Dermis blood vessel endothelial cell (primary cell): ENCODE measurements at regions not wholly inside any gene's neighbourhood (a gene's known extent, or its start where the extent isn't known, plus 50 kb on each side); places are given as distances from the start of the nearest gene placed in this dataset.
A peak's percentile ranks its signal among the peaks of the same experiment; 100 is the strongest.

Experiments used
- DNase-seq: peaks from one replicate; pipeline ENCODE4 v3.0.0; 2010

- DNase-seq, result no peak
These were observed 80.8 kb upstream of the PTPN1 start for GRCh38 chr20:50429412-50429811.

DNA sequence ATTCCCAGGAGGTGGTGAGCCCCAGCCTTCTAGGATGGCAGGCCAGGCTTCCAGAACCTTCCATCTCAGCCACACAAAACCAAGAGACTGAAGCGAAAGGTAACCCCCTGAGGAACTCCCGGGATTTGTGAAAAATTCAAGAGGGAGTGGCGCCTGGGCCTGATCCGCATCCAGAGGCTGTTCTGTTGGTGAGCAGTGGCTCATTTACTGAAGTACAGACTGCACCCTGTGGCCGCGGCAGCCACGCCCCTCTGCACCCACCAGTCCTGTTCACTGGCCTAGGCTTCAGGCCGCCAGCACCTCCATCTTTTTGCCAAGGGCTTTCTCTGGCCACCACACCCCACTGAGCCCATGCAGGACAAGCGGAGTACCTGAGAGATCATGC is 79.1 kb upstream of the PTPN1 start:
- no peak for DNase-seq

DNA sequence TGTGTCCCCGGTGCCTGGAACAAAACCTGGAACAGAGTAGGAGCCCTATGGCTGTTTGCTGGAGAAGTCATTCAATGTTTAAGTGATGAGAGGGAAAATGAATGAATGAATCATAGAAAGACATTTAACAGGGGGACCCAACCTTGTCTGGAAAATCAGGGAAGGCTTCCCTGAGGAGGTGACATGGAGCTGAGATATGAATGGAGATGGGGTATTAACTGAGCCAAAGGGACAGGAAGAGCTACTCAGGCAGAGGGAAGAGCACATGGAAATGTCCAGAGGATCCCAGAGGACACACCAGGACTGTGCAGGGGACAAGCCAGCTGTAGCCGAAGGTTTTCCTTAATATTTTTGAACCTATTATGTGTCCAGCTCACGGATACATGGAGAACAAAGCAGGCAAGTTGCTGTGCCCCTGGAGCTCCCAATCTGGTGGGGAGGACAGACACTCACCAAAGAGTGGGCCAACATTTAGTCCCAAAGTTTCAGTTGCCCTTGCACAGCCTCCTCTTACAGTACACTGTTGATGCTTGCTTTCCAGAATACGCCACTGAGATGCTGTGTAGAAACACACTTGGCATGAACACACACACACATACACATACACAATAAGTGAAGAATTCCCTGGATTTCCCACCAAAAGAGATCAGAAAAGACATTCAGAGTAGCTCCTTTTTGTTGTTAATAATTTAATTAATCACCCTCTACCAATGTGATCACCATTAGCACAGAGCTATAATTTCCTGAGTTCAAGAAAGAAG is 77.0 kb upstream of the PTPN1 start:
- no peak for DNase-seq

GRCh38 chr20:50434321-50434652 is 75.9 kb upstream of the PTPN1 start:
- no peak for DNase-seq

DNA sequence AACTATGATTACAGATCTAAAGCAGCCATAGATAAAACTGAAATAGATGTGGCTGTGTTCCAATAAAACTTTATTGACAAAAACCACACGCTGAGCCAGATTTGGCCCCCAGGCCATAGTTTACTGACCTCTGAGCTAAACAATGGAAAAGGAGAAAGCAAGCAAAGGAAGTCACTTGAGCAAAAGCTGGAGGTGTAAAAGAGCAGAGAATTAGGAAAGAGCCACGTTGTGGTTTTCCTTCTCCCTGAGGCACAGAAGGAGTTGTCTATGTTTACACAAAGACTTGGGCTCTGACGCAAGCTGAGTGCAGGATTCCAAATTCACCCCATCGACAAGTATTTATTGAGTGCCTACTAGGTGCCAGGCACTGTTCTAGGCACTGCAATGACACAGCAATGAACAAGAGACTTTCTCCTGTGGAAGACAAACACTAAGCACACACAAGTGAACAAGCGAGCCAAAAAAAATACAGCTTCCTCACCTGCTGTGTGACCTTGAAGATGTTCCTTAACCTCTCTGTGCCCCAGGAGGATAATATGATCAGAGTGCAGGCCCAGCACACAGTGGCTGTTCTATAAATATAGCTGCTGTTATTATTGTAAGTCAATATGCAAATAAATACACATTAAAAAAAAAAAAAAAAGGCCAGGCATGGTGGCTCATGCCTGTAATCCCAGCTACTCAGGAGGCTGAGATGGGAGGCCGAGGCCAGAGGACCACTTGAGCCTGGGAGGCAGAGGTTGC is 75.4 kb upstream of the PTPN1 start:
- DNase-seq, result no peak

GRCh38 chr20:50435397-50436051 is 74.7 kb upstream of the PTPN1 start:
- no peak for DNase-seq

GRCh38 chr20:50436052-50436656 is 74.0 kb upstream of the PTPN1 start:
- DNase-seq, result no peak

DNA sequence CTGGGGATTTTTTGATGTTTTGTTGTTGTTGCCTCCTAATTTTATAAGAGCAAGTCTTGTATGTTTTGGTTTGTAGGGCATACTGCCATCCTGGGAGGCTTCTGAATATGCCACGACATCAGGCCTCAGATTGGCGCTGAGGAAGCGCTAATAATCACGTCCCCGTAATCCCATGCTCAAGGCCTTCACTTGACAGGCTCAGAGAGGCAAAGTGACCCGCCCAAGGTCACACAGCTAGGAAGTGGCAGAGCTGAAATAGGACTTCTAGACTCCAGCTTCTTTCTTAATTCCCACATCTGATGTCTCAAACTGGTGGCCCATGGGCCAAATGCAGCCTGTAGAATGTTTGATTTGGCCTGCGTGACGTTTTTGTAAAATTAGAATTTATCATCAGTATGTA is 73.5 kb upstream of the PTPN1 start:
- no peak for DNase-seq

DNA sequence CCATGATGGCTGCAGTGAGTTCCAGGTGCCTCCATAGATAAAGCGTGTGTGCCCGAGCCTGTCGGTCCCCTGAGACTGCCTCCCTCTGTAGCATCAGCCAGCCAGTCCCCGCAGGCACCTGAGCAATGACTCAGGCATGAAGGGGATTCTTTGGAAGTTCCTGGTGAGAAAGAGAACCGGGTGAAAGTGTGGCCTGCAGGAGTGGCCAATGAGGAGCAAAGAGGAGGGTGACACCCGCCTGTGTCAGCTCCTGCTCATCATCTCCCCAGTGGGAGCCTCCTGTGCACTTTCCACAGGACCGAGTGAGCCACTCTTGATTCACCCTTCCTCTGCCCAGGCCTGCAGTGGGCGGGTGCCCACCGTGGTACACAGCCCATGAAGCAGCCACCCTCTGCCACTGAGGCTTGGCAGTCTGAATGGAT is 71.2 kb upstream of the PTPN1 start:
- DNase-seq, result peak; percentile 24

- DNase-seq, result no peak
These were observed 70.4 kb upstream of the PTPN1 start for GRCh38 chr20:50439539-50440453.

DNA sequence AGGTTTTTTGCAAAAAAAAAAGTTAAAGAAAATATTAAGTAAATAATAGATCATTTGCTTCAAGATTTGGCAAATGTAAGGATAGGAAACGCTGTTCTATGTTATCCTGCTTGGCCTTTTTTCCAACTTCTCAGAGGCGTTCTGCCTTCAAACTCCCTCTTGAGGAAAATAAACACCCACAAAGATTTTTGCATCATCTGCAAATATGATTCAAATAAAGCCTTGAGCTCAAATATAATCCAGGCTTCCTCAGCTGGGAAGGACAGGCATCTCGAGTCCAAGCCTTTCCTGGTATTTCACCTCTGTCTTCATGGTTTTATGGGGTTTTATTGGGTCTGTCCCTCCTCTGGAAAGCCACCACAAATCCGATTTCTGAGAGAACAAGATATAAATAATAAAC is 67.7 kb upstream of the PTPN1 start:
- DNase-seq, result no peak

DNA sequence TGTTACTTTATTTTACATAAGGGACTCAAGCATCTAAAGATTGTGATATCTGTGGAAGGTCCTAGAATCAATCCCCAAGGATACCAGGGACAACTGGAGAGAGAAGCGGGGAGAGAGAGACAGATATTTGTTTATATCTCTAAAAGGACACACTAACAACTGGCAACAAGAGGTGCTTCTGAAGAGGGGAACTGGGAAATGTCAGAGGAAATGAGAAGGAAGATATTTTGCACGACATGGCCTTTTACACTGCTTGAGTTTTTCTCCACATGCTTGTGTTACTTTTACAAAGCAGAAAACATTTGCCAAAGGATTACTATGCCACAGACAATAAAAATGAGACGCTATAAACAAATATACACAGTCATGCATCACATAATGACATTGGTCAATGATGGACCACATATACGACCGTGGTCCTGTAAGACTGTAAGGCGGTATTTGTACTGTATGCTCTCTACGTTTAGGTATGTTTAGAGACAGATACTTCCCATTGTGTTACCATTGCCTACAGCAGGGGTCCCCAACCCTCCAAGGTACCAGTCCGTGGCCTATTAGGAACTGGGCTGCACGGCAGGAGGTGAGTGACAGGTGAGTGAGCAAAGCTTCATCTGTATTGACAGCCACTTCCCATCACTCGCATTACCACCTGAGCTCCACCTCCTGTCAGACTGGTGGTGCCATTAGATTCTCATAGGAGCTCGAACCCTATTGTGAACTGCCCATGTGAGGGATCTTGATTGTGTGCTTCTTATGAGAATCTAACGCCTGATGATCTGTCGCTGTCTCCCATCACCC is 64.6 kb upstream of the PTPN1 start:
- DNase-seq, result no peak

- peak; percentile 62 for DNase-seq
These were observed 63.7 kb upstream of the PTPN1 start for GRCh38 chr20:50446351-50447101.

DNA sequence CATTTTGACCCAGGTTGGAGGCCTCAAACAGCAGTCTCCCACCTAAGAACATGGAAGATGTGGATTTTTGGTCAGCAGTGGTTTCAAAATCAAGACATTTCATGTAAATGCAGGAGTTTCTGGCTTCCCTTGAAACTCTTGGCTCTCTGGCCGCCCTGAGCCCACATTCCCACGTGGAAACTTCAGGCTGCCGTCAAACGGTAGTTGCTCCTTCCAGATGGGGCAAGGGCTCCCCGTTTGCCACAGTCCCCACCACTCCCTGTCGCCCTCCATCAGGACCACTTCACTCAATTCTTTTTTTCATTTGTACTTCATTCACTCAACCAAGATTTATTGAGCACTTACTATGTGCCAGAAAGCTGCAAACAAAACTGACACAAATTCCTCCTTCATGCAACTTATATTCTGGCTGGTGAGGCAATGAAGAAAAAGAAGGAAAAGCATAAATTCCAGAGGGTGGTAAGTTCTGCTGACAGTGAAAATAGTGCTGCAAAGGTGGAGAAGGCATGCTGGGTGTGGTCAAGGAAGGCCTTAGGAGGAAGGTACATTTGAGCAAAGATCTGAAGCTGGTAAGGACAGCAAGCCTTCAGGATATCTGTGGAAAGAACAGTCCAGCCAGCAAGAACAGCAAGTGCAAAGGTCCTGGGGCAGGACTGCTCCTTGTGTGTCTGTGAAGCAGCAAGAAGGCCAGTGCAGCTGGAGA is 62.9 kb upstream of the PTPN1 start:
- no peak for DNase-seq

DNA sequence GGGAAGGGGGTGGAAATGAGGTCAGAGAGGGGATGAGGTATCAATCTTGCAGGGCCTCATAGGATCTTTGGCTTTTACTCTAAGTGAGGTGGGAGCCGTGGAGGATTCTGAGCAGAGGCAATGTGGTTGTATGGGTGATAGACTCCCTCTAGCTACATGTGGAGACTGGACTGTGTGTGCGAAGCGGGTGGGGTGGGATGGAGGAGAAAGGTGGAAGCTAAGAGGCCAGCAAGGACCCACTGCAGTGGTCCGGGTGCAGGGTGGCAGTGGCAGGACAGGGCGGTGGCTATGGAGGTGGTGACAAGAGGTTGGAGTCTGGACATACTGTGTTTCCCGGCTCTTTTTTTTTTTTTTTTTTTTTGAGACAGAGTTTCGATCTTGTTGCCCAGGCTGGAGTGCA is 62.4 kb upstream of the PTPN1 start:
- DNase-seq, result no peak

- DNase-seq, result peak; percentile 39
These were observed 61.4 kb upstream of the PTPN1 start for GRCh38 chr20:50448625-50449403.

DNA sequence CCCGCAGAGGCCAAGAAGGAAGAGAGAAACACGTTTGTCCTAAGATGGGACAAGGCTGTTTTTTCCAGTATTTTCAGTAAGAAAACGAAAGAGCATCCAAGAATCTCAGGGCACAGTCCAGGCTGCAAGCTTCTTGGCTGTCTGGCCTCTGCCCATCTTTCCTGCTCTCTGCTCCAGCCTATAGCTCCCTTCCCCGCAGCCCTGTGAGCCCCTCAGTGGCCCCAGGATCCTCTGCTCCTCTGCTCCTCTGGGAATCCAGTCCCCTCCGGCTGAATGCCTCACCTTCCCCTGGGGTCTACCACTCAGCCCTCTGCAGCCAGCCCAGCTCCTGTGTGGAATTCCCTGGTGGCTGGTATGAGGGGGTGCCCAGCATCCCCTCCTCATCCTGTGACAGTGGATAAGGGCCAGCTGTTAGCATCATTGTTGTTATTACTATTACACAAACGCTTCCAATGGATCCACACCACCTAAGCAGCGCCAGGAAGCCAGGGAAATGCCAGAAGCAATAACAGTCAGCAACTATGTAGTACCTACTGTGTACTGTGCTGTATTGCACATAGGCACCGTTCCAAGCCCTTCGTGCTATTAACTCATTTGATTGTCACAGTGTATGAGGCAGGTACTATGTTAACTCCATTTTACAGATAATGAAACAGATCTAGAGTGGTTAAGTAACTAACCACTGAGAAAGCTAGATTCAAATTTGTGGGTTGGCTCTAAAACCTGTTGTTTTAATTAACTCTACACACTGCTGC is 60.3 kb upstream of the PTPN1 start:
- no peak for DNase-seq

GRCh38 chr20:50450493-50450826 is 59.7 kb upstream of the PTPN1 start:
- no peak for DNase-seq
